Astrocyte (in vitro differentiated cells and primary cell): ENCODE measurements at regions not wholly inside any gene's neighbourhood (a gene's known extent, or its start where the extent isn't known, plus 50 kb on each side); places are given as distances from the start of the nearest gene placed in this dataset.

Source experiments
- CTCF ChIP-seq: IDR thresholded peaks from 2 replicates; pipeline ENCODE4 v1.5.1; 2011; ENCODE audit warnings: low read depth, mild to moderate bottlenecking, inconsistent platforms, low read length, moderate library complexity; ENCODE audit not compliant: insufficient read depth
- EZH2 ChIP-seq: IDR thresholded peaks from 2 replicates; pipeline ENCODE4 v1.6.1; 2012; ENCODE audit warnings: mild to moderate bottlenecking, low read length, inconsistent platforms; ENCODE audit not compliant: insufficient read depth

GRCh38 chr5:7245121-7245651, 150.8 kb upstream of the ADCY2 start:
- TF ChIP-seq CTCF (no peak), EZH2 (no peak)
